ENCODE measurements at regions not wholly inside any gene's neighbourhood (a gene's known extent, or its start where the extent isn't known, plus 50 kb on each side); places are given as distances from the start of the nearest gene placed in this dataset.

DNA sequence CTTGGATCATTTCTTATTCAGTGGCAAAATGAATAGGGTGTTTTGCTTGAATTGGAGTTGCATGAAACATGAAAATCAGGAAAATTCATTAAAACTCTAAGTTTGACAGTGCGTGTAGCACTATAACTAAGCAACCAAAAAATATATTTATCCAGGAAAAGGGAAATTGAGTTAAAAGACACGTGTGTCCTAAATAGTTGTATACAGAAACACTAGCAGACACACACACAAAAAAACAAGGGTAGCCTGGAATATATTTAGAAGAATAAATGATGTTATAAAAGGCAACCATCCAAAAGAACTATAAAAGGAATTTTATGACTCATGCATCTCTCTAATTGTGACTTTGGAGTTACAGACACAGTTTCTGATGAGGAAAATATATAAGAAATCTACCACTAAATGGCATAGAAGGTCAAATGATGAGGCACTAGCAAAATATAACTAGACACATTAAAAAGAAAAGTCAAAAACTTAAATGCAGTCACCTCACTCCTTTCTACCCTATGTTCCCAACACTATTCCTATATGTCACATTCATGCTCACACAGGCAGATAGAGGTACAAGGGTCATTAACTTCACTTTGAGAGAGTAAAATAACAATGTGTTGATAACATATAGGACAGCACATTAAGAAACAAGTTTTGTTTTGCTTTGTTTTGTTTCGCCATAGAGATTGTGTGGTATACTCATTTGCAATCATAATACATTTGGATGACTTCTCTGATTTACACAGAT, 793.6 kb upstream of the INTU start:
- SMC1A ChIA-PET (ENCODE audit: uncharacterized antibody, unreplicated experiment), result no interaction called here
- H2AFZ ChIP-seq (ENCODE audit: control insufficient read depth, low read depth, low read length), result no peak overlapping the region
- no peaks in the 10 kb centered on the region for H3K4me1 ChIP-seq (ENCODE audit: control insufficient read depth, insufficient read depth, low read length)
- TF ChIP-seq BMI1 (IDR thresholded peaks at IDR 0.05; ENCODE audit: borderline replicate concordance), result no peak
- no peak for TF ChIP-seq GATAD2B (conservative IDR thresholded peaks at IDR 0.05; ENCODE audit: low read depth)
- TF ChIP-seq, protein P1, sequence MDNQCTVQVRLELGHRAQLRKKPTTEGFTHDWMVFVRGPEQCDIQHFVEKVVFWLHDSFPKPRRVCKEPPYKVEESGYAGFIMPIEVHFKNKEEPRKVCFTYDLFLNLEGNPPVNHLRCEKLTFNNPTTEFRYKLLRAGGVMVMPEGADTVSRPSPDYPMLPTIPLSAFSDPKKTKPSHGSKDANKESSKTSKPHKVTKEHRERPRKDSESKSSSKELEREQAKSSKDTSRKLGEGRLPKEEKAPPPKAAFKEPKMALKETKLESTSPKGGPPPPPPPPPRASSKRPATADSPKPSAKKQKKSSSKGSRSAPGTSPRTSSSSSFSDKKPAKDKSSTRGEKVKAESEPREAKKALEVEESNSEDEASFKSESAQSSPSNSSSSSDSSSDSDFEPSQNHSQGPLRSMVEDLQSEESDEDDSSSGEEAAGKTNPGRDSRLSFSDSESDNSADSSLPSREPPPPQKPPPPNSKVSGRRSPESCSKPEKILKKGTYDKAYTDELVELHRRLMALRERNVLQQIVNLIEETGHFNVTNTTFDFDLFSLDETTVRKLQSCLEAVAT (IDR thresholded peaks at IDR 0.05), result no peak
- TF ChIP-seq, protein P2, sequence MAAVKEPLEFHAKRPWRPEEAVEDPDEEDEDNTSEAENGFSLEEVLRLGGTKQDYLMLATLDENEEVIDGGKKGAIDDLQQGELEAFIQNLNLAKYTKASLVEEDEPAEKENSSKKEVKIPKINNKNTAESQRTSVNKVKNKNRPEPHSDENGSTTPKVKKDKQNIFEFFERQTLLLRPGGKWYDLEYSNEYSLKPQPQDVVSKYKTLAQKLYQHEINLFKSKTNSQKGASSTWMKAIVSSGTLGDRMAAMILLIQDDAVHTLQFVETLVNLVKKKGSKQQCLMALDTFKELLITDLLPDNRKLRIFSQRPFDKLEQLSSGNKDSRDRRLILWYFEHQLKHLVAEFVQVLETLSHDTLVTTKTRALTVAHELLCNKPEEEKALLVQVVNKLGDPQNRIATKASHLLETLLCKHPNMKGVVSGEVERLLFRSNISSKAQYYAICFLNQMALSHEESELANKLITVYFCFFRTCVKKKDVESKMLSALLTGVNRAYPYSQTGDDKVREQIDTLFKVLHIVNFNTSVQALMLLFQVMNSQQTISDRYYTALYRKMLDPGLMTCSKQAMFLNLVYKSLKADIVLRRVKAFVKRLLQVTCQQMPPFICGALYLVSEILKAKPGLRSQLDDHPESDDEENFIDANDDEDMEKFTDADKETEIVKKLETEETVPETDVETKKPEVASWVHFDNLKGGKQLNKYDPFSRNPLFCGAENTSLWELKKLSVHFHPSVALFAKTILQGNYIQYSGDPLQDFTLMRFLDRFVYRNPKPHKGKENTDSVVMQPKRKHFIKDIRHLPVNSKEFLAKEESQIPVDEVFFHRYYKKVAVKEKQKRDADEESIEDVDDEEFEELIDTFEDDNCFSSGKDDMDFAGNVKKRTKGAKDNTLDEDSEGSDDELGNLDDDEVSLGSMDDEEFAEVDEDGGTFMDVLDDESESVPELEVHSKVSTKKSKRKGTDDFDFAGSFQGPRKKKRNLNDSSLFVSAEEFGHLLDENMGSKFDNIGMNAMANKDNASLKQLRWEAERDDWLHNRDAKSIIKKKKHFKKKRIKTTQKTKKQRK (IDR thresholded peaks at IDR 0.05; ENCODE audit: low read depth, low read length), result no peak
- no peak for TF ChIP-seq RCOR1 (conservative IDR thresholded peaks at IDR 0.05; ENCODE audit: low read depth, low read length)
- no peak for TF ChIP-seq EGR1 (IDR thresholded peaks at IDR 0.05; ENCODE audit: borderline replicate concordance in 1 of 2, low read depth in 2 of 2, low read length in 2 of 2)
- TF ChIP-seq, protein P3, sequence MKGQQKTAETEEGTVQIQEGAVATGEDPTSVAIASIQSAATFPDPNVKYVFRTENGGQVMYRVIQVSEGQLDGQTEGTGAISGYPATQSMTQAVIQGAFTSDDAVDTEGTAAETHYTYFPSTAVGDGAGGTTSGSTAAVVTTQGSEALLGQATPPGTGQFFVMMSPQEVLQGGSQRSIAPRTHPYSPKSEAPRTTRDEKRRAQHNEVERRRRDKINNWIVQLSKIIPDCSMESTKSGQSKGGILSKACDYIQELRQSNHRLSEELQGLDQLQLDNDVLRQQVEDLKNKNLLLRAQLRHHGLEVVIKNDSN (IDR thresholded peaks at IDR 0.05; ENCODE audit: borderline replicate concordance, extremely low read length, insufficient read depth, low read depth, low read length), result no peak
- no peak for ATAC-seq
- H3K9ac ChIP-seq (ENCODE audit: control insufficient read depth, insufficient read depth, low read length), result no peak overlapping the region
- no peaks in the 10 kb centered on the region for H3K79me2 ChIP-seq (ENCODE audit: control insufficient read depth, insufficient read depth, low read length)
- H3K4me3 ChIP-seq, result no peak overlapping the region
- in situ Hi-C loops (cut with MboI) (no loop called here), intact Hi-C loops (cut with micrococcal nuclease; ENCODE audit: unreplicated experiment) (no loop called here)
- H3K27ac ChIP-seq (ENCODE audit: control insufficient read depth, insufficient read depth), result no peak overlapping the region
- no peaks in the 10 kb centered on the region for H4K20me1 ChIP-seq (ENCODE audit: control insufficient read depth, insufficient read depth)
- WGBS (ENCODE audit: insufficient coverage, insufficient replicate concordance, low lambda C conversion rate, missing lambda C conversion rate), result 14% methylated on average over 3 of the region's 3 CpGs
- FAIRE-seq, result no peak
- DNase-seq (ENCODE audit: low read depth, low spot score), result no peak
- POLR2A ChIA-PET, result no interaction called here
- CTCF ChIA-PET, result interaction anchor here (0.5 kb wide), 1 partner anchor 506 kb away, joined by 3 read pairs; no protein-coding TSS in a partner anchor
- H3K36me3 ChIP-seq (ENCODE audit: control insufficient read depth in 2 of 2, insufficient read depth in 2 of 2, low read length in 1 of 2), result no peaks in the 10 kb centered on the region
- no TSS peak for BruUV-seq (replicated peaks)
- RAD21 ChIA-PET (ENCODE audit: unreplicated experiment), result no interaction called here
- no peaks in the 10 kb centered on the region for H3K9me3 ChIP-seq (replicated peaks; ENCODE audit: control insufficient read depth, insufficient read depth, low read length)
- H3K27me3 ChIP-seq (replicated peaks in 1 of 2; ENCODE audit: control insufficient read depth in 2 of 2, insufficient read depth in 2 of 2, low read length in 1 of 2), result no peaks in the 10 kb centered on the region
- H3K4me2 ChIP-seq (ENCODE audit: control insufficient read depth, insufficient read depth), result no peak overlapping the region
